ENCODE measurements at regions not wholly inside any gene's neighbourhood (a gene's known extent, or its start where the extent isn't known, plus 50 kb on each side); places are given as distances from the start of the nearest gene placed in this dataset.

DNA sequence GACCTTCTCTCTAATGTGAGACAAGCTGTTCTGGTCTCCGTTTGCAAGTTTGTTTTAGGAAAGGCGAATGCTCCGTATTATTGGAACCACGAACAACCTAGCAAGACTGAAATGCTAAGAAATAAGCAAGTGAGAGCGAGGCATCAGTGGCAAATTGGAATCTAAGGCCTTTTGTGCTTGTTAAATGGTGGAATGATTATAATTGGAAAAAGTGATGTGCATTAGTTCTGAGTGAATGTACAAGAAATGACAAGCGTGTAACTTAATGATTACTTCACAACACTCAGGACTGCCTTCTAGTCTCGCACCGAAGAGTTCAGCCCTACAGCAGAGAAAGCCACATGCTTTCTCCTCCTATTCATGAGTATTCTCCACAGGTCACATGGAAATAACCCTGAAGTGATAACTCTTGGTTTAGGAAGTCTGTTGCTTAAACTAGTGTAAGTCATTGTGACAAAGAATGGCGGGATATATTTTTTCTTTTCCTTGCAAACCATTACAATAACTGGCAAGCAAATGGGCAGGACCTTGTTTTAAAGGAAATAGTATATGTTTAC is 392.2 kb upstream of the FIGN start:
- in situ Hi-C loops (cut with HindIII; ENCODE audit: low pct_ligation_motif_present, low pct_unique_long_range_greater_than_20kb, low sequenced_read_pairs): no loop called here
- no peak for DNase-seq

DNA sequence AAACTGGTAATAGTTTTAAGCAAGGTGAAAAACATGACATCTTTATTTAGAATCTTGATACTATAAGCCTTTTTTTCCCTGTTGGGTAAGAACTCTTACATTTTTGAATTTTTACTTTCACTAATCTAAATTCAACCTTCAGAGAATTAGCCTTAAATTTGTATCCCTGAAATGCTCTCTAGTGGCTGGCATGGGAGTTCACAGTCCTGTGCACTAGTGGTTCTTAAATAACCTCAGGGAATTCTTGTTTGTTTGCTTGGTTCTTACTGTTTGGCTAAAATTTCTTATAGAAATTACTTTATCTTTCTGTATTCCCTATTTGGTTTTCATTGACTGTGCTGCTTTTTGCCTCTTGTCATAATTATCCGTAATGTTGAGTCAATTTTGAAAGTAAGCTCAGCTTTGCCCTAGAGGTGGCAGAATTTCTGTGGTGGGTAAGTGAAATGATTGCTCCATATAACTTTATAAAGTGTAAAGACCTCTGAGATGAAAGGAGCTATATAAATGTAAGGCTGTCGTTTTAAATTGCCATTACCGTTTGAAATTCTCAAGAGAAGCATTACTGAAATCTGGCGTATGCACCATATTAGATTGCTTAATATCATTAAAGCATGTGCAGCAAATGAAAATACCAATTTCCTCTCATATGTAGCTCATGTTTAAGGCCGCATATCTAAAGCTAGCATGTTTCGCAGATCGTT is 391.3 kb upstream of the FIGN start:
- peak; percentile 52 for DNase-seq
- in situ Hi-C loops (cut with HindIII; ENCODE audit: low pct_ligation_motif_present, low pct_unique_long_range_greater_than_20kb, low sequenced_read_pairs): no loop called here

DNA sequence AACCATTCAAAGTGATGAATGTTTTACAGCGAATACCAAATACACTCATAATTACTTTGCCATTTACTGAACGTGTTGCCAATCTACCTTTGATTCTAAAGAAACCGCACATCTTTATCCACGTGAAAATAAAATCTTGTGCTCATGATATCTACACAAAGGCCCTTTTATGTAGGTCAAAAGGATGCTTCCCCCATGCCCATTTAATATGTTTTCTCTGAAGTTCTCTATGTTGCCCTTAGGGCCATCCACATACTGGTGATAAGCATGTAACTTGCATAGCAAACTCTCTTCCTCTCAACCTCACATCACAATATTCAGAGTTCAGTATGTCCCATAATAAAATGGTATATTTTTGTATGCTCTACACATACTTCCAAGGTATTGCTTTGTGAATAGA is 380.0 kb upstream of the FIGN start:
- DNase-seq: no peak
- in situ Hi-C loops (cut with HindIII; ENCODE audit: low pct_ligation_motif_present, low pct_unique_long_range_greater_than_20kb, low sequenced_read_pairs): no loop called here

DNA sequence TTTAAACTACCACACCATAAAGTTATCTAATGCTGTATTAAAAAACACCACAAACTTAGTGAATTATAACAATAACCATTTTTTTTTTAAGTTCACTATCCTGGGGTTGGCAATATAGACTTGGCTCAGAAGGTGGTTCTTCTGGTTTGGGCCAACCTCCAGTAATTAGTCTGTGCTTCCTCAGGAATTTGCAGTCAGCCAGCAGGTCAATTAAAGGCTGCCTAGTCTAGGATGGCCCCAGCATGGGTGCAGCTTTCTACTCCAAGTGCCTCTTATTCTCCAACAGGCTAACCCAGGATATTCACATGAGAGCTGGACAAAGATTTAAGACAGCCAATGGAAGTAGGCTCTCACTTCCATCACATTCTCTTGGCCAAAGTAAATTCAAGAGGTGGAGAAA is 379.1 kb upstream of the FIGN start:
- DNase-seq: no peak
- in situ Hi-C loops (cut with HindIII; ENCODE audit: low pct_ligation_motif_present, low pct_unique_long_range_greater_than_20kb, low sequenced_read_pairs): no loop called here

DNA sequence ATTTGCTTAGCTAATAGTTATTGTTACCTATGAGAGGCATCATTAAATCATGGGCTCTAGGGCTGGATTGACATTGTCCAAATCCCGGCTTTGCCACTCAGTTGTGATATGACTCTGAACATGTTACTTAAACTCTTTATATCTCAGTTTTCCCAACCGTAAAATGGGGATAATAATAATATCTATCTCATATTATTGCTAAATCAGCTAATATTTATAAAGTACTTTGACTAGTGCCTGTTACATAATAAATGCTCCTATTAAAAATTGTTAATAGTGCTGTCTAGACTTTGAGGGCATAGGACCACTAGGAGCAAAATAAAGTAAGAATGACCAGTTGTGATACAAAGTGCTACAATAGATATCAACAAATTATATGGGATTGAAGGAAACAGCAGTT is 376.3 kb upstream of the FIGN start:
- no peak for DNase-seq
- in situ Hi-C loops (cut with HindIII; ENCODE audit: low pct_ligation_motif_present, low pct_unique_long_range_greater_than_20kb, low sequenced_read_pairs): no loop called here

DNA sequence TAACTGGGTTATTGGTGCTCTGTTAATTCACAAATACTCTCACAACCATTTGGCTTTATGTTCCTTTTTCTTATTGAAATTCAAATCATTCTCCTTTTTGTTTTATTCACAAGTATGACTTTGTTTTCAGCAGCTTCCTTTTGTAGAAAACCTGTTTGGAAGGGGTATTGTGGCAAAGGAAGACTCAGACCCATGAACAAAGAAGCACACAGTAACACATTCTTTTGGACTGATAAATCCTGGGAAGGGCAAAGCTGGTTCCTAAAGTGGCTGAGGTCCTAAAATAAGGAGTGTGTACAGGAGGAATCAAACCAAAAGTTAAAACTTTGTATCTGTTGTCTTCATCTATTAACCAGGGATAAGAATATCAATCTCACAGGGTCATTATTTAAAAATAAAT is 374.7 kb upstream of the FIGN start:
- in situ Hi-C loops (cut with HindIII; ENCODE audit: low pct_ligation_motif_present, low pct_unique_long_range_greater_than_20kb, low sequenced_read_pairs): no loop called here
- DNase-seq: no peak

DNA sequence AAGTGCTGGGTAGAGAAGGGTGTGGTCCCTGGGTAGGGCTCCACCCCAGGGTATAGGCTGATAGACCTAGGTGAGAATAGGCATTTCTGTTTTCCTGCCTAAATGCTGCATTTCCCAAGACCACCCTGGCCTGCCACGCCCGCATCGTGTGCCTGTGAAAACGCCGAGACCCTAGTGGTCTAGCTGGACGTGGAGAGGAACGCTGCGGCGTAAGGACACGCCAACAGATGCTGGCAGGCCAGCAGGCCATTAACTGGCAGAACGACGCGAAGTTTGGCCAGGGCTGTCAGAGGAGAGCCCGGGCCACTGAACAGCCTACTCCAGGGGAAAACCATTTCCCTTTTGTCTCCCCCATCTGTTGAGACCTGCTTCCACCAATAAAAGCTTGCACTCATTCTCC is 373.2 kb upstream of the FIGN start:
- in situ Hi-C loops (cut with HindIII; ENCODE audit: low pct_ligation_motif_present, low pct_unique_long_range_greater_than_20kb, low sequenced_read_pairs): no loop called here
- no peak for DNase-seq

DNA sequence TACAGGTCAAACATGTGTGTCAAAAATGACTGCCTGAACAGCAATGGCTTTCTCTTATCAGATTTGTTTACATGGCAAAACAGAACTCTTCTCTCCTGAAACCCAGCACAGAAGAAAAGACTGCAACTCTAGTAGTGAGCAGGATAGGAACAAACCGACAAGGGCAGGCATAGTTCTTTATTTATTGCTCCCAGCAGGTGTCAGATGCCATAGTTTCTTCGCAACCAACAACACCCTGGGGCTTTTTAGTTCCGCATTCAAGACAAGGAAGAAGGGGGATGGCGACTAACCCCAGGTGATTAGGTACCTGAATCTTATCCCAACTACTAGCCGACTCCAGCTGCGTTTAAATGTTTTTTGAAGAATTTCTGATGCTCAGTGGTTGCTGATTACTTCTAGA is 367.5 kb upstream of the FIGN start:
- no peak for DNase-seq
- in situ Hi-C loops (cut with HindIII; ENCODE audit: low pct_ligation_motif_present, low pct_unique_long_range_greater_than_20kb, low sequenced_read_pairs): no loop called here

DNA sequence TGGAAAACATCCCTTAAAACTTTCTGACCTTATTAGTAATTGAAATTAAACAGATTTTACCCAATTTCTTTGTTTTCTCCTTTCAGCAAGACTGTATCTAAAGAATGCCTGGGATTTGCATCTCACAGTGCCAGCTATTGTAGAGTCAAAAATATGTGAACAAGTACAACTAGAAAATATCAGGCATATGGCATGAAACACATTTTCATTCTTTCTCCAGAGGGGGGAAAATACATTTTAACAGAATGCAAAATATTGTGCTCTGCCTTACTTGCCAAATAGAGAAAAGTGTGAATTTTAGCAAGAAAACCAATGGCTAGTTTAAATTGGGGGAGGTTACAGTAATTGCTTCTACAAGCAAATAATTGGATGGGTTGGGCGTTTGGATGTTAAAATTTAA is 366.6 kb upstream of the FIGN start:
- no peak for DNase-seq
- in situ Hi-C loops (cut with HindIII; ENCODE audit: low pct_ligation_motif_present, low pct_unique_long_range_greater_than_20kb, low sequenced_read_pairs): no loop called here

DNA sequence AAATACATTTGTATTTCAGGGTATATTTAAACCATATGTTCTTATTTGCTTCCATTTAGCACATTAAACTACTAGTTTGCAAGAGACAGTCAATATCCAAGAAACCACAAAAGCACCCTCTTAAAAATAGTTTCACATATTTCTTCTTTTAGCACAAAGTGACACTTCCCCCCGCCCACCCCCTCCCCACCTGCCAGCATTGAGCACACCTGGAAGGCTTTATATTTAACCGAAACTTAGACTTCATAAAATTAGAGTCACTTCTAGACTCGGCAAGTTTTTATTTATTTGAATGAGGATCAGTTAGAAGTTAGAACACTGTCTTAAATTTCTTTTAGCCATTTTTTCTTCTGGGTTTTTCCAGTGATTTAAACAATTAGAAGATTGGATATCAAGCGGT is 355.9 kb upstream of the FIGN start:
- DNase-seq: no peak
- in situ Hi-C loops (cut with HindIII; ENCODE audit: low pct_ligation_motif_present, low pct_unique_long_range_greater_than_20kb, low sequenced_read_pairs): no loop called here

DNA sequence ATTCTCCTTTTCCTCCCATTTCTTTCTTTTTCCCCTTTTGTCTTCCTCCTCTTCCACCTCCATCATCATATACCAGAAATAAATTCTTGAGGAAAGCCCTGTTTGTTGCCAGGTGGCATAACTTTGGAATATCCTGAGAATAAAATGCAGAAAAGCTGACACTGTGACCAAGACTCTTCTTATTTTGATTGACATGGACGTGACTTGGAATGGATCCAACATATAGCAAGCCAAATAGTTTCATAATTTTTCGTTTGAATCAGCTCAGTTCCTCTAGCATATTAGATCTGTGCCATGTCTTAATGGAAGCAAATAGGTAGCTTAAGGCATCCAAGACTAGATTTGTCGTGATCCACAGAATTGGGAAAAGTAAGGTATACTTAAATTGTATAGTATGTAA is 354.7 kb upstream of the FIGN start:
- DNase-seq: no peak
- in situ Hi-C loops (cut with HindIII; ENCODE audit: low pct_ligation_motif_present, low pct_unique_long_range_greater_than_20kb, low sequenced_read_pairs): no loop called here

DNA sequence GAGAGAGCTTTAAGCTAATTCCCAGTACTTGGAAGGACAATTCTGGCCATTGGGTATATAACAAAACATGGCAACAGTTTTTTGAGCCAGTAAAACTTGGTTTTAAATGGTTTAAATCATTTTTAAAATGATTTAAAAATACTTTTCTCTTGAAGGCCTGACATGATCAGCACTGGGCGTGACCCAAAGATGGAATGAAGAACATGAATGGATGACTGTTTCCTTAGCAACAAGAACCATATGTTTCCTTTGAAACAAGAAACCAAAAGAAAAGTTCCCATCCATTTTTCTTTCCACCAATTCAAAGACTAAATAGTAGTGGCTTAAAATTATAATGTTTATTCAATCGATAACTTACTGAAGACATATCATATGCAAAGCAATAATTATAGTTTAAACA is 348.3 kb upstream of the FIGN start:
- no peak for DNase-seq
- in situ Hi-C loops (cut with HindIII; ENCODE audit: low pct_ligation_motif_present, low pct_unique_long_range_greater_than_20kb, low sequenced_read_pairs): no loop called here

DNA sequence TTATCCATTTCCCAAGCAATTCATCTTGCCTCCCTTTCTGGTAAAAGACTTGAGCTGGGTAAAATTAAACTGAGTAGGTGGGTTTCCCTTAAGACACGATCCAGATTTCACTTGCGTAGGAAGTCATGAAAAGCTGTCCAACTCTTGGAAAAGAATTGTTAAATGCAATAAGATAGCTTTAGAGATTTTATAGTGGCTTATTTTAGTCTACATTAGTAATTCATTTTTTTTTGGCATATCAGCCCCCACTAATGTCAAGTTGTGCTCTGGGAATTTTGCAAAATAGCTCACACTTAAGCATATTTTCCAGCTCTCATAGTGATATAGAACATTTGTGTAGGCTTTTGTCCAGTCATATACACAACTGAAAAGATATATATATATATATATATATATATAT is 344.7 kb upstream of the FIGN start:
- in situ Hi-C loops (cut with HindIII; ENCODE audit: low pct_ligation_motif_present, low pct_unique_long_range_greater_than_20kb, low sequenced_read_pairs): no loop called here
- DNase-seq: no peak

DNA sequence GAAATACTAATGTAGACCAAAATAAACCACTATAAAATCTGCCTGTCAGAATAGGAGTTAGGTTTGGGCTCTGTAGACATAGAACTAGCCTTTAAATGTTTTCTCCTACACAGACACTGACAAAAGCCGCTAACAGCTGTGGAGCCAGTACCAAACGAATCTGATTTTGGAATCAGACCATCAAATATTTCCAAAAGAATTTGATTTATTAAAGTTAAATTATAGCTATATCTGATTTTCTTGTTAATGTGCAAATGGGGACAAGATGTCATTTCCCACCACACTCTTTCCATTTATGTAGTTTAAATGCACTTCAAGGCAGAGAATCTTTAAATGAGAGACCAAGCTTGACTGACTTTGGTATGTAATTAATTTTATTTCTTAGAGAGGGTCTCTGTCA is 343.4 kb upstream of the FIGN start:
- no peak for DNase-seq
- in situ Hi-C loops (cut with HindIII; ENCODE audit: low pct_ligation_motif_present, low pct_unique_long_range_greater_than_20kb, low sequenced_read_pairs): no loop called here

DNA sequence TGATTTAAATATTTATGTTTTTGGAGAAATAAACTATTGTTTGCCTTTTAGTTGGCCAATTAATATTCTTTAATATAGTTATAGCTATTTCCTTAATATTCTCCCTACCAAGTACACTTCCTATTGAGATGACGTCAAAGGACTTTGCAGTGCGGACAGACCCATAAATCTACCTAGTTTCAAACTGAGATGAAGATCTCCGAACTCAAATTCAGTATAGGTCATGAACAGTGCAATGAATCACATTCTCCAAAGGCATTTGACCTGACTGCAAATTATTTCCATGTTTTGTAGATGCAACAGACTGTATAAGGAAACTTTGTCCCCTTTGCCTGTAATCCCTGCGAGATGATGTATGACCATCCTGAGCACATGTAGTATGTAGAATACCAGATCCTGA is 342.6 kb upstream of the FIGN start:
- in situ Hi-C loops (cut with HindIII; ENCODE audit: low pct_ligation_motif_present, low pct_unique_long_range_greater_than_20kb, low sequenced_read_pairs): no loop called here
- DNase-seq: no peak

DNA sequence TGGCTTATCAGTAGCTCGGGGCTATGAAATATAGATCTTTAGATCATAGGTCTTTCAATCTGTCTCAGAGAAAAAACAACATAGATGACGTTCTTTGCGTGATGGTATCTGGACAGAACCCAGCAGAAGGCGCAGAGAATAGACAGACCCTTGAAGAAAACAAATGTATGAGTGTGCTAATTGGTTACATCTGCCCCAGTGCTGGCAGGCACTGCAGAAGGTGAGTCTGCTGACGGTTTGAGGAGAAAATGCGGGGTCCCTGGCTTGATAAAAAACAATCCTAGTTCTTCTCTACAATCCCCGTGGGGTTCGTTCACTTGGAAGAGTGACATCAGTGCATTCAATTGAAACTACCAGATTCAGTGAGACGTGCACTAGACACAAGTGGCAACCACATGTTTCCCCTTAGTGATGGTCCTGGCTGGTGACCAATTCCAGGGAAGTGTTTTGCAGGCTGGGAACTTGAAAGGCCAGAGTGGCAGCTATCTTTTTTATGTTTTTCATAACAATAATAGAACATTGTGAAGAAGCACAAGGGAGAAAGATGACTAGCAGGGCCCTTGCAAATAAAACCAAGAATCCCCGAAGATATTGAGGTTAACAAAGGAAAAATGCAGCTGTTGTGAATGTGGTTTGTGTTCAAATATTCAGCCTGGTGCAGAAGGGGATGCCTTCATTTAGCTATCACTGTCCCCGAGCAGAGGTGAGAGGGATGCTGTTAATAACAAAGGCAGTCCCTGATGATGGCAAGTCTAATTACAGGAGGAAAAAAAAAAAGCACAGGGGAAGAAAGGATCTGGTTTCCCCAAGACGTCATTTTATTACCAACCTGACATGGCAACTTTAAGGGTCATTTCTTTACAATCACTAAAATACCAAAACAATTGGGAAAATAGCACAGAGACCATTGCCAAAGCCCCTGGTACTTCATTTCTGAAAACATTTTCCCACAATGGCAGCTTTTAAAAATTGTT is 337.6 kb upstream of the FIGN start:
- no peak for DNase-seq
- in situ Hi-C loops (cut with HindIII; ENCODE audit: low pct_ligation_motif_present, low pct_unique_long_range_greater_than_20kb, low sequenced_read_pairs): no loop called here

DNA sequence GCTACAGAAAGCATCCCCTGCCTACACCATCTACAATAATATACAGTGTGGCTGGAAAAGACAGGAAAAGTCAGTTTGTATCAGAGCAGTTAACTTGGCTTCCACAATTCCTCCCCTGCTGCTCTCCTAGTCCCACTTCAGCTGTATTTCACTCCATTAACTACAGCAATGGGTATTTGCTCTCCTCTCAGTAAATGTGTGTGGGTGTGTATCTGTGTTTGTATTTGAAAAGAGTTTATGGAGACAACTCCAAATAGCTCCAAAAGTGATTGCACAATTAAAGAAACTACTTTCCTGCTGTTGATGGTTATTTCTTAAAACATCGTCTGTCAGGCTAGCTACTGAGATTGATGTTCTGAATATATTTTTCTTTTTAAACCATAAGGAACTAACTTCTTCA is 333.7 kb upstream of the FIGN start:
- DNase-seq: no peak
- in situ Hi-C loops (cut with HindIII; ENCODE audit: low pct_ligation_motif_present, low pct_unique_long_range_greater_than_20kb, low sequenced_read_pairs): no loop called here

DNA sequence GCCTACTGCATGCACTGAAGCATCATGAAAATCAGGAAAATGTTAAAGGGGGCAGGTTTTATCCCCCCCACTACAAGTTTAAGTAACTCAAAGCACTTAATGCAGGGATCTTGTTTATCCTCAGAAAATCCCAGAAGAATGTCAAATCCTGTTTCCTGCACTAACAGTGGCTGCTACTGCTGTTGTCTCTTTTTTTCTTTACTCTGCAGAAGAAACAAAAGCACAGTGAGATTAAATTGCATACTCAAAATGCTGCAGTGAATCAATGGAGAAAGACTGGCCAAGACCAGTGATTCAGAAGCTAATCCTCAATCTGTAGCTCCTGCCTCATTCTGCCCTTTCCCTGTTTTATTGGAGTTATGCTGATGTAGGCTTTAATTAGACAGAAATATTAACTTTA is 332.3 kb upstream of the FIGN start:
- in situ Hi-C loops (cut with HindIII; ENCODE audit: low pct_ligation_motif_present, low pct_unique_long_range_greater_than_20kb, low sequenced_read_pairs): no loop called here
- no peak for DNase-seq

DNA sequence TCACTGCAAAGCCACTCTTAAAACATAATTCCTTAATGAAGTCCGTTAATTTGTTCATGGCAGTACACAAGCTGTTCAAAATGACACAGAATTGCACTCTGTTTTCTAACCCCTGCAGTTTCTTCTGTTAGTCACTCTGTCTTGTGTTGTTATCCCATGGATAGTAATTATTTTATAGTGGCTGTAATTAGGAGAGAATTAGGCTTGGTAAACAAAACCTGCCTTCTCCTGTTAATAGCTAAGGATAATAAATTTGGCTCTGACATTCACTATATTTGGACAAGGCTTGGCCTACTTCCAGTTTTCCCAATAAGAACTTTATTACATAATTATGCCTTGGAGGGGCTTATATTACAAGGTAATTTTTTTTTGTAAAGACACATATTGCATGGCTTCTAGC is 330.3 kb upstream of the FIGN start:
- no peak for DNase-seq
- in situ Hi-C loops (cut with HindIII; ENCODE audit: low pct_ligation_motif_present, low pct_unique_long_range_greater_than_20kb, low sequenced_read_pairs): no loop called here

DNA sequence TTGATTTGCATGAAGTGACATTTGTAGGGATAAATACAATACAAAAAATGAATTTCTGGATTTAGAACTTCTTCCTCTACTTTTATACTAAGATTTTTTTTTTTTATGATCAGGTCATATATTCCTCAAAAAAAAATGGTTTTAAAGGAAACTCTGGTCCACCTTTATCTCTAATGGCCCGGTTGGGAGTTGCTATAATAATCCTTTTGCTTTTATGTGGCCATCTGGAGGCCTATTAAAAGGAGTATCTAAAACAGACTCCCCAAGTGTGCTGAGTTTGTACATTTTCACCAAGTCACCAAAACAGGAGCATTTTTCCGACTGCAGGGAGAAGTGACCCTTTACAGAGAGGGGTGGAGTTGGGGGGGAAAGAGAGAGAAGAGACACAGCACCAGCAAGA is 329.2 kb upstream of the FIGN start:
- DNase-seq: no peak
- in situ Hi-C loops (cut with HindIII; ENCODE audit: low pct_ligation_motif_present, low pct_unique_long_range_greater_than_20kb, low sequenced_read_pairs): no loop called here

Data from ACHN (cell line).